ENCODE measurements at regions not wholly inside any gene's neighbourhood (a gene's known extent, or its start where the extent isn't known, plus 50 kb on each side); places are given as distances from the start of the nearest gene placed in this dataset.

DNA sequence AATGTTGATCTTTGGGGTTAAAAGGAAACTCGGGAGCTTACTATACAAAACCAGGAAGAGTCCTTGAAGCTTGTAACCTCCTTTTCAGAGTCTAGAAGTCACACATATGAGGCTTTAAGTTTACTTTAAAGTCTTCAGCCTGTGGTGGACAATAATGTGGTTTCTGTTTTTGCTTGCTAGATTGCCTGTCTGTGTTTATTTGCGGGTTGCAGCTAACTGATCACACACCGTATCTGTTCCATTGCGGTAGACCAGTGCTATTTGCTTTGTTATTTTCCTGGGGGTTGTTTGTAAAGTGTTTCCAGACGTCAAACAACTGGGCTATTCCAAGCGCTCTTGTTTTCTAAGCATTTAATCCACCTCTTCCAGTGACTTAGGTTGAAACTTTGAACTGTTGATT, 143.0 kb upstream of the GYPA start:
- no peak for DNase-seq
- H3K4me1 ChIP-seq (ENCODE audit: control insufficient read depth, insufficient read depth, low read length): no peaks in the 10 kb centered on the region
- H3K27me3 ChIP-seq (ENCODE audit: control insufficient read depth, insufficient read depth): no peaks in the 10 kb centered on the region
- intact Hi-C loops (cut with DNase I): no loop called here
- no peaks in the 10 kb centered on the region for H3K9me3 ChIP-seq (ENCODE audit: control insufficient read depth, low read length)
- no peak for ATAC-seq
- 84% methylated on average over 6 of the region's 6 CpGs for WGBS
- no peak overlapping the region for H3K27ac ChIP-seq (ENCODE audit: low read length)
- no peak overlapping the region for H3K4me3 ChIP-seq (ENCODE audit: low read length)

DNA sequence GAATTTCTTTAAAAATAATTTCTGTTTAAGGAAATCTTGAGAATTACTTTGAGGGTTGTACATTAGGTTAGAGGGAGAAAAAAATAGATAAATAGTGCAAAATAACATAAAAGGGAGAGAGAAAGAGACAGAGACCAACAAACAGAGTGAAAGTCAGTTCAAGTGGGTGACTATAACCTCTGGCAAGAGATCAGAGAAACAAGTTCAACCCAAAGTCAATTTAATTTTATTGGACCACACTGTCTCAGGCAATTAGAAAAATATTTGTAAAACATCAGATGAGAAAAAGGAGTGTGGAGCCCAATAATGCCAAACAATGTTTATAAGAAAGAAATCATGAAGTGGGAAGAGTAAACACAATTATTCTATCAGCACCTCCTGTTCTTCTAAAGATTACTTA, 143.5 kb upstream of the GYPA start:
- DNase-seq (no peak), ATAC-seq (no peak)
- no peaks in the 10 kb centered on the region for H3K4me1 ChIP-seq (ENCODE audit: control insufficient read depth, insufficient read depth, low read length)
- H3K27me3 ChIP-seq (ENCODE audit: control insufficient read depth, insufficient read depth): no peaks in the 10 kb centered on the region
- no peak overlapping the region for H3K27ac ChIP-seq (ENCODE audit: low read length)
- intact Hi-C loops (cut with DNase I): no loop called here
- H3K9me3 ChIP-seq (ENCODE audit: control insufficient read depth, low read length): no peaks in the 10 kb centered on the region
- no peak overlapping the region for H3K4me3 ChIP-seq (ENCODE audit: low read length)

DNA sequence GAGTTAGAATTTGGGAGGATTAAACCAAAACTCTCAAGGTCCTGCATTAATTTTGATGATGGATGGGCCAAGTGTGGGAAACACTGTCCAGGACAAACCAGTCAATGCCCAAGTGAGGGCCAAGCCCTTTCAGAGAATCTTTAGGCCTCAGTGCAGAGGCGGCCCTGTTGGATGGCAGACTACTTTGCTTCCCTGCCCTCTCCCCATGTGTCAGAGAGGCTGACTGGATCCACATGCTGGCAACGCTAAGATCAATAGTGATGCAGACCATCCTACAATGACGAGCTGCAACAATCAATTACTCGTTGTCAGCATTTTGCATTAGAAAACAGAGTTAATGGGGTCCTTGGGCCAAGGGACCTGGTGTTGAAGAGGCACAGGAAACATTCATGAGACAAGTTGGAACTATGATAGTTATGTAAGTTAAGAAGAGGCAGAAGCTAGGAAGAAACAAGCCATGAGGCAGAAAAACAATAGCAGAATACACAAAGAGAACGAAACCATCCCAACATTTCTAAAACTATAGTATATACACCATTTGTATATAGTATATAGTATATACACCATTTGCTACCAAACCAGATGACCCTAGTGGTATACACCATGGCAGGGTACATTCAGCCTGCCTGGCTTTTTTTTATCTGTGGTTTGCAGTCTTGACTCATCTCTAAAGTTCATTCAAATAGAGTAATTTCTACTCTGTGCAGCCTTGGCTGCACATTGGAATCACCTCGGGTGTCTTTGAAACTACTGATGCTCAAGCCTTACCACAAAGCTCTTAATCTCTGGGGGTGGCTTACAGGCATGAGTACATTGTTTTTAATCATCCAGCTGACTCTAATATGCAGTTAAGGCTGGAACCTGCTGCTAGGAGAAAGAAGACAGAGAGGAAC, 147.7 kb upstream of the GYPA start:
- H3K27me3 ChIP-seq (ENCODE audit: control insufficient read depth, insufficient read depth): no peaks in the 10 kb centered on the region
- no peaks in the 10 kb centered on the region for H3K9me3 ChIP-seq (ENCODE audit: control insufficient read depth, low read length)
- DNase-seq (no peak), ATAC-seq (no peak)
- WGBS: 92% methylated on average over 6 of the region's 6 CpGs
- no peak overlapping the region for H3K4me3 ChIP-seq (ENCODE audit: low read length)
- H3K27ac ChIP-seq (ENCODE audit: low read length): no peak overlapping the region
- no peaks in the 10 kb centered on the region for H3K4me1 ChIP-seq (ENCODE audit: control insufficient read depth, insufficient read depth, low read length)
- intact Hi-C loops (cut with DNase I): no loop called here

DNA sequence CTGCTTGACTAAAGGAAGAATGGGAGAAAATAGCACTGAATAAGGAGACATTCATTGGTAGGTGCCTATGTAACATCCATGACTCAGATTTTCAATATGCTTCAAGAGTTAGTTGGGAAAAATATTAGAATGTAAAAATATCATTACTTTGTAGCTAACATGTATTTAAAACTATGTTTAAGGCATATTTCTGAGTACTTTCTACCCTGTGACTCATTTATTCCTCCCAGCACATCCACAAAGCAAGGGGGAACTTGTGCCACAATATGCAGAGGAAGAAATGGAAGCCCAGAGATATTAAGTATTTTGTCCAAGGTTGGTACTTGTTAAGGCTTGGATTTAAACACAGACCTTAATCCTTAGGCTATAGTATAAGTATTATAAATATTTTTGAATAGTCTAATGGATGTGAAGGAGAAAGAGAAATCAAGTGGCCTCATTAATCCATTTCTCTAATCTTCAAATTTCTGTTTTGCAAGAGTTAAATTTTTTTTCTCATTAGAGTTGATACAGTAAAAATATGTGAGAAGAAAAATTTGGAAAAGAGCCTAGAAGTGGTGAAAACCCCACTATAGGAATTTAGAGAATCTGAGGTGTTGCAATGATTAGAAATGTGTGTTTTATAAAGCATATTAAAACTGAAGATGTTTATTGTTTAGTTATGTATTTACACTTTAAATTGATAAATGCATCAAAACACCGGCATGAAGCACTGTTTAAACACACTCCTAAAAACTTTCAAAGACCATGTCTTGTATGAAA, 149.3 kb upstream of the GYPA start:
- DNase-seq (no peak), ATAC-seq (no peak)
- H3K9me3 ChIP-seq (ENCODE audit: control insufficient read depth, low read length): no peaks in the 10 kb centered on the region
- H3K4me3 ChIP-seq (ENCODE audit: low read length): no peak overlapping the region
- H3K27me3 ChIP-seq (ENCODE audit: control insufficient read depth, insufficient read depth): no peaks in the 10 kb centered on the region
- WGBS: 94% methylated on average over 1 of the region's 1 CpG
- no peaks in the 10 kb centered on the region for H3K4me1 ChIP-seq (ENCODE audit: control insufficient read depth, insufficient read depth, low read length)
- no peak overlapping the region for H3K27ac ChIP-seq (ENCODE audit: low read length)
- intact Hi-C loops (cut with DNase I): no loop called here

DNA sequence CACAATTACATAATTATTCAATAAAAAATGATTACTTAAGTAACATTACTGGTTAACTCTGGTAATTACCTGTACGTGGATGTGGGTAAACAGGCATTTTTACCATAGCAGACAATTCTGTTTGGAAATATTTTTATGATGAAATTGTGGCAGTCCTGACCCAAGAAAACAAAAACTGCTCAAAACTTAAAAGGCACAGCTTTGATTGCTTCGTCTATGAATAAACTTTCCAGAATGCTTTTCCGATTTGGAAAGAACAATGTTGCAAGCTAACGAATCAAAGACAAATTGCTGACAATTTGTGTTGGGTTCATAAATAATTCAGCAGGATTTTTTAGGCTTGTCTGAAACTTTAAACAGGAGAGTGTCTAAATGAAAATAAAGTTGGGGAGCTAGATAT, 150.6 kb upstream of the GYPA start:
- H3K9me3 ChIP-seq (ENCODE audit: control insufficient read depth, low read length): no peaks in the 10 kb centered on the region
- no peaks in the 10 kb centered on the region for H3K27me3 ChIP-seq (ENCODE audit: control insufficient read depth, insufficient read depth)
- DNase-seq: no peak
- intact Hi-C loops (cut with DNase I): no loop called here
- no peak overlapping the region for H3K27ac ChIP-seq (ENCODE audit: low read length)
- no peak for ATAC-seq
- 63% methylated on average over 4 of the region's 4 CpGs for WGBS
- H3K4me1 ChIP-seq (ENCODE audit: control insufficient read depth, insufficient read depth, low read length): no peaks in the 10 kb centered on the region
- no peak overlapping the region for H3K4me3 ChIP-seq (ENCODE audit: low read length)

DNA sequence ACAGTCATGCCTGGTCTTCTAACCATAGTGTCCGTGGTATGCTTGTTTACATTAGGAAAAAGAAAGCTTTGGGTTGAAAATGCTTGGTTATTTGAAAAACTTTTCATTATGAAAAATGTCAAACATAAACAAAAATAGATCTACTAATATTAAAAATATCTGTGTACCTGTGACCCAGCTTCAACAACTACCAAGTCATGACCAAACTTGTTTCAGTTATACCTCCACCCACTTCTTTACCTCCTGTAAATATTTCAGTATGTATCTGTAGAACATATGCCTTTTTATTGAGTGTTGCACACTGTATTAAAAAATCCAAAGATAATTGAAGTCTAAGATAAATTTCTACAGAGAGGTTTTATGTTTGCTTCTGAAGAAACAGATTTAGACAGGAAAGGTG, 153.7 kb upstream of the GYPA start:
- Histone ChIP-seq H3K27ac (ENCODE audit: low read length) (no peak overlapping the region), H3K4me3 (ENCODE audit: low read length) (no peak overlapping the region), H3K4me1 (ENCODE audit: control insufficient read depth, insufficient read depth, low read length) (no peaks in the 10 kb centered on the region), H3K27me3 (ENCODE audit: control insufficient read depth, insufficient read depth) (no peaks in the 10 kb centered on the region), H3K9me3 (ENCODE audit: control insufficient read depth, low read length) (no peaks in the 10 kb centered on the region)
- ATAC-seq: no peak
- no peak for DNase-seq
- intact Hi-C loops (cut with DNase I): no loop called here
- WGBS: 84% methylated on average over 1 of the region's 1 CpG

DNA sequence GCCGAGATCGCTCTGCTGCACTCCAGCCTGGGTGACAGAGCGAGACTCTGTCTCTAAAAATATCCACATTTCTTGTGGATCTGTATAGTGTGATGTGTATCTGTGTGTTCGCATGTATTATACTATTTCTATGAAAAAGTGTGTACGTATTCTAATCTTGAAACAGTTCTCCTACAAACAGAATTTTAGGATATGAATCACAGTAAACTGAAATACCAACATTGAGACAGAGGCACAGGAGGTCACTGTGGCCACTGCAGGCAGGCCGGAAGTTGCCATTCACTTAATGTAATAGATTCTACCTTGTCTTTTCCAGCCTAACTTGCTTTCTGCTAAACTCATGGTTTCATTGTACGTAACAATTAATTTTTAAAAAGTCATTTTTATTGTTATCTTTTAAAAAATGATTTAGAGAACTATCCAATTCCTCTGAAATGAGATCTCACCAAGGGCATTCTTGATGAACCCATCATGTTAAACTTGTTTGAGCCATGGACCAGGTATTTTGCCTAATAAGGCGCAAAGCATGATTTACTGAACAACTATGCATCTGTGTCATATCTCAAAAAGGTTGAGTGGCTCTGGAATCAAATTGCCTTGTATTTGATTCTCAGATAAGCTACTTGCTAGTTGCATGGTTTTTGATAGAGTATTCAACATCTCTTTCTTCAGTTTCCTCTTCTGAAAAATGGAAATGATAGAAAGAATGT, 154.9 kb upstream of the GYPA start:
- H3K9me3 ChIP-seq (ENCODE audit: control insufficient read depth, low read length): no peaks in the 10 kb centered on the region
- H3K4me3 ChIP-seq (ENCODE audit: low read length): no peak overlapping the region
- H3K27ac ChIP-seq (ENCODE audit: low read length): no peak overlapping the region
- DNase-seq: no peak
- ATAC-seq: no peak
- H3K27me3 ChIP-seq (ENCODE audit: control insufficient read depth, insufficient read depth): no peaks in the 10 kb centered on the region
- WGBS: 85% methylated on average over 8 of the region's 8 CpGs
- H3K4me1 ChIP-seq (ENCODE audit: control insufficient read depth, insufficient read depth, low read length): no peaks in the 10 kb centered on the region
- intact Hi-C loops (cut with DNase I): no loop called here

DNA sequence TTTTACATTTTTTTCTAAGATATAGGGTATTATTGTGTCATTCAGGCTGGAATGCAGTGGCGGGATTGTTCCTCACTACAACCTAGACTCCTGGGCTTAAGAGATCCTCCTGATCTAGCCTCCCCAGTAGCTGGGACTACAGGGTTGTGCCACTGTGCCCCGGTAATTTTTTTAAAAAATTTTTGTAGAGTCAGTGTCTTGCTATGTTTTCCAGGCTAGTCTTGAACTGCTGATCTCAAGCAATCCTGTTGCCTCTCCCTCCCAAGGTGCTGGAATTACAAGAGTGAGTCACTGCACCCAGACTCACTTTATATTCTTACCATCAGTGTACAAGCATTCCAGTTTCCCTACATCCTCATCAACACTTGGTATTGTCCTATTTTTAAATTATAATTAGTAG, 156.4 kb upstream of the GYPA start:
- ATAC-seq (no peak), DNase-seq (no peak)
- 89% methylated on average over 2 of the region's 2 CpGs for WGBS
- H3K27me3 ChIP-seq (ENCODE audit: control insufficient read depth, insufficient read depth): no peaks in the 10 kb centered on the region
- no peaks in the 10 kb centered on the region for H3K4me1 ChIP-seq (ENCODE audit: control insufficient read depth, insufficient read depth, low read length)
- intact Hi-C loops (cut with DNase I): no loop called here
- H3K9me3 ChIP-seq (ENCODE audit: control insufficient read depth, low read length): no peaks in the 10 kb centered on the region
- H3K4me3 ChIP-seq (ENCODE audit: low read length): no peak overlapping the region
- no peak overlapping the region for H3K27ac ChIP-seq (ENCODE audit: low read length)

DNA sequence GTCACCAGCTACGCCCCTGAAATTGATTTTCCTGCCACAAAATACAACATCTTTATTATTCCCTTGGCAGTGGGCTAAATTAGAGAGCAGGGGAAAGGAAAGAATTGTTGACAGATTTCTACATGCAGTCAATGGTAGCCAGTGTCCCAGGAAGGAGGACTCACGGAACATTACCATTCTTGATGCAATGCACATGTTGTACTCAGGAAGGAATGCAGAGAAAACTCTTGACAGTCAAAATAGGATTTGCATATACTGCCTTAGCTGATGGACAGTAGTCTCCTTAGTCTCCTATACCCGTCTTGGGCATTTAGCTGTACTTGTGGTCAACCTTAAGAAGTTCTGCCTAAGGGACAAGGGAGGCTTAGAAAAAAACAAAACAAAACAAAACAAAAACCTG, 158.0 kb upstream of the GYPA start:
- Histone ChIP-seq H3K4me1 (ENCODE audit: control insufficient read depth, insufficient read depth, low read length) (no peaks in the 10 kb centered on the region), H3K4me3 (ENCODE audit: low read length) (no peak overlapping the region), H3K27me3 (ENCODE audit: control insufficient read depth, insufficient read depth) (no peaks in the 10 kb centered on the region), H3K9me3 (ENCODE audit: control insufficient read depth, low read length) (no peaks in the 10 kb centered on the region), H3K27ac (ENCODE audit: low read length) (no peak overlapping the region)
- WGBS: 57% methylated on average over 3 of the region's 3 CpGs
- DNase-seq: no peak
- intact Hi-C loops (cut with DNase I): no loop called here
- no peak for ATAC-seq

DNA sequence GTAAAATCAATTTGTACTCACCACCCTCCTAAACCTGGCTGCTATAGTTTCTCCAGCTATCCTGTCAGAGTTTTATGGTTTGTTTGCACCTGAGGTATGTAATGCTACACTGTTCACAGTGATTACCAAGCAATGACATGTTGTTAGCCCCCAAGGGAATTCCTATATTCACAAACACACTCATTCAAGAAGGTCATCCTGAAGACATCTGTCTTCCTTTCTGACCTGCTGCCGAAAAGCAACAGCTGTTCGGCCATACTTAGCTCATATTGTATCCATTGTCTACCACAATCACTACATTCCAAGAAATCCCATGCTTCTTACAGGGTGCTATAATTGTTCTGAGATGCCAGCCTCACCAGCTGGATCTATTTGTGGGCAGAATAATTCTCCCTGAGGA, 160.1 kb upstream of the GYPA start:
- intact Hi-C loops (cut with DNase I): no loop called here
- Histone ChIP-seq H3K4me1 (ENCODE audit: control insufficient read depth, insufficient read depth, low read length) (no peaks in the 10 kb centered on the region), H3K9me3 (ENCODE audit: control insufficient read depth, low read length) (no peaks in the 10 kb centered on the region), H3K27ac (ENCODE audit: low read length) (no peak overlapping the region), H3K27me3 (ENCODE audit: control insufficient read depth, insufficient read depth) (no peaks in the 10 kb centered on the region), H3K4me3 (ENCODE audit: low read length) (no peak overlapping the region)
- WGBS: 69% methylated on average over 2 of the region's 2 CpGs
- DNase-seq (no peak), ATAC-seq (no peak)

Data from right cardiac atrium (tissue), 5 donors.